GM23338 (cell line): ENCODE measurements at regions not wholly inside any gene's neighbourhood (a gene's known extent, or its start where the extent isn't known, plus 50 kb on each side); places are given as distances from the start of the nearest gene placed in this dataset.

Experiments
- EZH2 ChIP-seq: fragments of 200-600 bp; sonication (generic); IDR thresholded peaks from one replicate; pipeline ENCODE4 v1.8.0; 2017; ENCODE audit warnings: antibody characterized with exemption, mild to moderate bottlenecking, low read depth; ENCODE audit not compliant: unreplicated experiment
- NANOG ChIP-seq: IDR thresholded peaks from 2 replicates; pipeline ENCODE4 v1.6.1; 2016; ENCODE audit warnings: antibody characterized with exemption, borderline replicate concordance
- POLR2AphosphoS5 ChIP-seq: IDR thresholded peaks from 2 replicates; pipeline ENCODE4 v1.6.1; 2016; ENCODE audit warnings: antibody characterized with exemption, low read depth
- ZNF114 ChIP-seq: fragments of 250-450 bp; sonication (Bioruptor Pico); IDR thresholded peaks from 2 replicates; pipeline ENCODE4 v1.5.0; 2020; ENCODE audit warnings: mild to moderate bottlenecking, moderate library complexity
- TF ChIP-seq, protein P1 (sequence below), 2 experiments: fragments of 200-600 bp in 1 of 2; sonication (generic) in 1 of 2; conservative IDR thresholded peaks; 2 replicates each; pipeline versions ENCODE4 v1.5.1 to v1.6.1; 2016 to 2017; ENCODE audit warnings: antibody characterized with exemption in 2 of 2, low read depth in 2 of 2, mild to moderate bottlenecking in 2 of 2, moderate library complexity in 1 of 2

DNA sequence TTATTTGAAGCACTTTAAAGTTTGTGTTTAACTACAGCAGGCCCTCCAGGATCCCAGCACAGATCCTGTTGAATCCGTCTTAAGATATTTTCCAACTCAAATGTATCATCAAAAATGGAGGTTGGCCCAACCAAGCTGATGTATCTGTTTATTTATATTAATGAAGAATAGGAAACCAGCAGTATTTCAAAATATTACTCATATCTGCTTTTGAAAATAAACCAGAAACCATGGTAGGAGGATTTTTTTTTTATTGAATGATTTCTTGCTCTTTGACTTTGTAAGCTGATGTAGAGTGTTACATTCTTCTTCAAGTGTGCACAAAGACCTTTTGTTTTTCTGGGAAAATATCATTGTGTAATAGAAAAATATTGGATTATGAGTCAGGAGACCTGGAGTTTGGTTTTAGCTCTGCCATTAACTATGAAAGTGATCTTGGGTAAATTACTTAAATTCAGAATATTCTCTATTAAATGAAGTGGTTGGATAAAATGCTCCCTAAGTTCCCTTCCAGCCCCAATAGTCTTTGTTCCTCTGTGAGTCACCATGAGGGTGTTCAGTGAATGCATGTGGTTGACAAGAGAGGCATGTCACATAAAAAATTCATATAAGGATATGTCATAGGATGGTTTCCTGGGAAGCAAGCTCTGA is 221.3 kb upstream of the GAP43 start:
- TF ChIP-seq EZH2 (no peak), ZNF114 (CRISPR knock-in tag) (no peak), POLR2AphosphoS5 (no peak), NANOG (no peak)
- TF ChIP-seq, protein P1, sequence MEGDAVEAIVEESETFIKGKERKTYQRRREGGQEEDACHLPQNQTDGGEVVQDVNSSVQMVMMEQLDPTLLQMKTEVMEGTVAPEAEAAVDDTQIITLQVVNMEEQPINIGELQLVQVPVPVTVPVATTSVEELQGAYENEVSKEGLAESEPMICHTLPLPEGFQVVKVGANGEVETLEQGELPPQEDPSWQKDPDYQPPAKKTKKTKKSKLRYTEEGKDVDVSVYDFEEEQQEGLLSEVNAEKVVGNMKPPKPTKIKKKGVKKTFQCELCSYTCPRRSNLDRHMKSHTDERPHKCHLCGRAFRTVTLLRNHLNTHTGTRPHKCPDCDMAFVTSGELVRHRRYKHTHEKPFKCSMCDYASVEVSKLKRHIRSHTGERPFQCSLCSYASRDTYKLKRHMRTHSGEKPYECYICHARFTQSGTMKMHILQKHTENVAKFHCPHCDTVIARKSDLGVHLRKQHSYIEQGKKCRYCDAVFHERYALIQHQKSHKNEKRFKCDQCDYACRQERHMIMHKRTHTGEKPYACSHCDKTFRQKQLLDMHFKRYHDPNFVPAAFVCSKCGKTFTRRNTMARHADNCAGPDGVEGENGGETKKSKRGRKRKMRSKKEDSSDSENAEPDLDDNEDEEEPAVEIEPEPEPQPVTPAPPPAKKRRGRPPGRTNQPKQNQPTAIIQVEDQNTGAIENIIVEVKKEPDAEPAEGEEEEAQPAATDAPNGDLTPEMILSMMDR (conservative IDR thresholded peaks at IDR 0.05; ENCODE audit: low read depth in 2 of 2), result no peak
